ENCODE measurements at regions not wholly inside any gene's neighbourhood (a gene's known extent, or its start where the extent isn't known, plus 50 kb on each side); places are given as distances from the start of the nearest gene placed in this dataset.

DNA sequence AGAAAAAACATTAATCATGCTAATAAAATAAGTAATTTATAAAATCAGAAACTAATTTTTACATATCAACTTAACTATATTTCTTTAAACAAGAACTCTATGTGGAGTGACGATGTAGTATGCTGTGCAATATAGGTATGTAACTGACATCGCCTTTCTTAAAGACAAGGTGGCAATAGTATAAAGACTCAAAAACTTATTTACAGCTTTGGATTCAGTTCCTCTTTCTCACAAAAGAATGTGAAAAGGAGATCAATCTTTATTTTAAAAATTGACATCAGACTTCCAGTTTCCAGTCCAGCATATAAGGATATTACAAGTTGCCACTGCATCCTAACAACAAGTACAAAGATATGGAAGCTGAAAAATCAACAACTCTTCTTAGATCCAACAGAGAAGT, 260.3 kb downstream of the TRIM36 start:
- H3K14ac ChIP-seq (ENCODE audit: insufficient read length): no peak overlapping the region

More for the DNA sequence above, 260.3 kb downstream of the TRIM36 start:
- Histone ChIP-seq H3K4ac (replicated peaks; ENCODE audit: insufficient read length, low read depth, low read length) (no peak overlapping the region), H2AK5ac (ENCODE audit: low read depth, low read length) (no peak overlapping the region), H2BK5ac (ENCODE audit: low read depth, low read length) (no peak overlapping the region), H4K8ac (ENCODE audit: extremely low read depth, insufficient read depth, low read length) (no peak overlapping the region), H3K4me2 (ENCODE audit: insufficient read depth in 1 of 2, low read depth in 2 of 2, low read length in 2 of 2) (no peak overlapping the region), H2BK15ac (ENCODE audit: low read length) (no peak overlapping the region), H4K5ac (ENCODE audit: insufficient read length, low read depth, low read length) (no peak overlapping the region), H3K36me3 (ENCODE audit: control insufficient read depth in 2 of 4, insufficient read depth in 4 of 4, low read length in 3 of 4) (no peaks in the 10 kb centered on the region), H2BK12ac (ENCODE audit: low read depth, low read length) (no peak overlapping the region), H3K79me2 (ENCODE audit: control insufficient read depth in 1 of 2, insufficient read depth in 2 of 2, low read length in 2 of 2) (no peaks in the 10 kb centered on the region), H2BK20ac (ENCODE audit: low read length) (no peak overlapping the region), H3K79me1 (ENCODE audit: low read depth, low read length) (no peaks in the 10 kb centered on the region), H3K18ac (ENCODE audit: extremely low read depth, low read length) (no peak overlapping the region), H3K27me3 (replicated peaks in 1 of 4; ENCODE audit: control insufficient read depth in 3 of 4, extremely low read depth in 1 of 4, insufficient read depth in 3 of 4, low read length in 3 of 4) (no peaks in the 10 kb centered on the region), H3K9me3 (ENCODE audit: insufficient read depth in 2 of 2, low read depth in 1 of 2, low read length in 1 of 2) (peaks cover 9 to 12% of the 10 kb centered on the region in 2 experiments), H4K91ac (replicated peaks; ENCODE audit: insufficient read length, low read length) (no peak overlapping the region), H3K56ac (replicated peaks; ENCODE audit: insufficient read length, low read depth, low read length) (no peak overlapping the region), H2AFZ (ENCODE audit: low read length) (no peak overlapping the region), H3K27ac (ENCODE audit: low read depth, low read length) (no peak overlapping the region), H3K4me3 (ENCODE audit: extremely low read depth in 1 of 4, insufficient read depth in 2 of 4, low read depth in 3 of 4, low read length in 4 of 4) (no peak overlapping the region), H3K23me2 (ENCODE audit: low read depth, low read length) (no peaks in the 10 kb centered on the region), H3K4me1 (replicated peaks in 1 of 4; ENCODE audit: control insufficient read depth in 3 of 4, insufficient read depth in 4 of 4, low read length in 3 of 4) (no peaks in the 10 kb centered on the region), H3K23ac (ENCODE audit: insufficient read length) (no peak overlapping the region), H2BK120ac (replicated peaks; ENCODE audit: low read depth, low read length) (no peak overlapping the region), H4K20me1 (replicated peaks in 1 of 2; ENCODE audit: control insufficient read depth in 1 of 2, insufficient read depth in 2 of 2, low read length in 2 of 2) (no peaks in the 10 kb centered on the region), H3K9ac (replicated peaks in 1 of 4; ENCODE audit: extremely low read depth in 1 of 4, low read depth in 3 of 4, low read length in 3 of 4) (no peak overlapping the region)
- TF ChIP-seq SIN3A (conservative IDR thresholded peaks at IDR 0.05 in 1 of 2, IDR thresholded peaks at IDR 0.05 in 1 of 2; ENCODE audit: low read depth in 1 of 2, low read length in 2 of 2): no peak
- no peak for FAIRE-seq
- WGBS, 2 experiments (ENCODE audit: extremely low coverage in 1 of 2, insufficient coverage in 1 of 2, insufficient read length in 1 of 2, insufficient replicate concordance in 2 of 2, low coverage in 1 of 2, low lambda C conversion rate in 2 of 2, missing lambda C conversion rate in 1 of 2): 94% methylated on average over 2 of the region's 2 CpGs; no CpG with 5 or more reads in 1 of the 2 experiments
- DNase-seq (ENCODE audit: low read depth in 1 of 2, low spot score in 2 of 2): no peak
- ChIA-PET POLR2A (ENCODE audit: partially characterized antibody) (no interaction called here), CTCF (ENCODE audit: partially characterized antibody) (no interaction called here)

Data from H1 (cell line).